ENCODE measurements at regions not wholly inside any gene's neighbourhood (a gene's known extent, or its start where the extent isn't known, plus 50 kb on each side); places are given as distances from the start of the nearest gene placed in this dataset.

DNA sequence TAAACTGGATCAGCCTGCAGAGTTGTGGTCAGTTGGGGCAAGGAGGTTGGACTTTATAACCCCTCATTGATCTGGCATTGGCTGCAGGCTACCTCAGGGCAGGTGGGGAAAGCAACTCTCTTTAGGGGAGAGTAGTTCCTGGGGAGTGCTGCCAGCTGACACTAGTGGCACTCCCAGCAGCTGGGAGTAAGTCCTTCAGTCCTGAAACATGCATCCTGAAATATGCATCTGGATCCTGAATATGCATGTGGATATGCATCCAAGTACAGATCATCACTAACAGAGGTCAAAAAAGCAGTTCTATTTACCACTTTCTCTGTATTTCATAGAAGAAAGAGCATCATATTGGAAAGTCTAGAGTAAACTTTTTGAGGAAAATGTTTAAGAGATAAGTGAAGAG, 350.8 kb downstream of the EPM2A start:
- intact Hi-C loops (cut with DNase I) = no loop called here
- DNase-seq (ENCODE audit: low spot score) = no peak

DNA sequence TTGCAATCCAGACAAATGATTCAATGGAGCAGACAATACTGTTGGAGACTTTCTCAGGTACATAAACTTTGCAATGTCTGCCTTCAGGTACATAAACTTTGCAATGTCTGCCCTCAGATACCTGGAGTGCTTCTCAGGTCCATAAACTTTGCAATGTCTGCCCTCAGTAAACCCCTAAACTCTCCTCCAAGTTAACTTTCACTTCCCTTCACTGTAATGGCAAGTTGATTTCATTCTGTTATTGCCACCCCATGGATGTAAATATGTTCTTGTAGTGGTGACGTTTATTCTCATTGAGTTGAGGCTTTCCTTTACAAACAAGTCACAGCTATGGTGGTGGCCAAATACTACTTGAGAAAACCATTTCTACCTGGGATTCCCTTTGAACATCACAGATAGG, 338.8 kb downstream of the EPM2A start:
- intact Hi-C loops (cut with DNase I) = no loop called here
- no peak for DNase-seq (ENCODE audit: low spot score)

DNA sequence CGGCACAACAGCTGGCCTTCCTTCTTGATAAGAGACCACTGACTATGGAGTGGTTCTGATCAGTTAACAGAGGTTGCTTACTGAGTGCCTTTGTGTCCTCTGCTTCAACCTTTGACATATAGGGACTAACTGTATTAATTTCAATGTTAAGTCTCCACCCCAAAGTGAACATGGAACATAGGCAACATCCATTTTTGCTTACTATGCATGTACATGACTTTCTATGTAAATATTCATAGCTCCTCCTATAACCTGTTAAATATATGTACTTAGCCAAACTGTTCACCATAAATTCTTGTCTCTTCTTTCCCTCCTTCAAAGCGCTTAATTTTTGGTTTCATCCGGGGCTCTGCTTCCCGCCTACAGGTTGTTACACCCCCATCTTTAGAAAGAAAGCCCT, 334.8 kb downstream of the EPM2A start:
- no peak for DNase-seq (ENCODE audit: low spot score)
- intact Hi-C loops (cut with DNase I) = no loop called here

DNA sequence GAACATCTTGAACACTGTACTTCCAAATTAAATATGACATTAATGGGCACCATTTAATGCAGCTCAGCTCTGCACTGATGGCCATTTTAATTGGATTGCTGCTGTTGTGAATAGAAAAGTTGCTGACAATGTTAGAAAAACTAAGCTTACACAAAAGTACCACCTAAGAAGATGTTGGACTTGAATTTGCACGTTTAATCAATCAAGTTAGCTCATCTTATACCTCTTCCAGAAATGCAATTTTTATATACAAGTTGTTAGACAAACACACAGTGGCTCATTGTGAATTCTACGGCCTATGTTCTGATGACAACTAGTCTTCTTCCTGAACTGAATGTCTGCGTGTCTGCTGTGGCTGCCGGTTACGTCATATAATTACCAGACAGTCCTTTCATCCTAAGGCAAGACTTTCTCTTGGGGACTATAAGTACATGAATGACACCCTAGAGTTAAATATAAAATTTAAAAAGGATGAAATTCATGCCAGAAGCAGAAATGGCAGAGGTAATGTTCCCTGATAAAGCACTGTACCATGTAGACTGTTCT, 330.2 kb downstream of the EPM2A start:
- no peak for DNase-seq (ENCODE audit: low spot score)
- intact Hi-C loops (cut with DNase I) = no loop called here

DNA sequence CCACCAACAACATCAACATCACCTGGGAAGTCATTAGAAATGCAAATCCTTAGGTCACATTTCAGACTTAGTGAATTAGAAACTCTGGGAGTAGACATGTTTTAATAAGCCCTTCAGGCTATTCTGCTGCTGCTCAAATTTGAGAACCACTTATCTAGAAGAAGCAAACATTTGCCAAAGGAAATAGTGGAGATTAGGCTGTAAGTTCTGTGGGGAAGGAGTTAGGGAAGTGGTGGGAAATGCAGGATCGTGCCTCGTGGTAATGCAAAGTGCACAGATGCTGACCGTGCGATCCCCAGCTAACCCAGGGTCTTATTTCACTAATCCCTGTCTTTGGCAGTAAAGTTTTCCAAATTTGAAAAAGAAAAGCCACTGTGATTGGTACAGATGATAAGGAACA, 328.5 kb downstream of the EPM2A start:
- intact Hi-C loops (cut with DNase I) = no loop called here
- no peak for DNase-seq (ENCODE audit: low spot score)

DNA sequence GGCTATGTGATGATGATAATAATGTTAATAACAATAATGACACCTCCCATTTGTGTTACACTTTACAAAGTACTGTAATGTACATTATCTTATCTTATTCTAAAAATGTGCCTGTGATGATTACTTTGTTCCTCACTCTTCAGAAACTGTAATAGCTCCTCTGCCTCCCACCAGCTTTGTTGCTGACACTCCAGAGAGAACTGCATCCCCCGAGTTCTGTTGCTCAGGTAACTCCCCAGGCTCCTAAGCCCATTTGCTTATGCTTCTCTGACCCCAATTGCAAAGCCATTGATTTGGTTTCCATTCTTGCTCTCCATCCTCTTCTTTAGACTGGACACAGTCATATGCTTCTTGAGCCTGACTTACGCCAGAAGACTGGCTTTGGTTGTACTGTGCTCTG, 319.7 kb downstream of the EPM2A start:
- intact Hi-C loops (cut with DNase I) = no loop called here
- no peak for DNase-seq (ENCODE audit: low spot score)

DNA sequence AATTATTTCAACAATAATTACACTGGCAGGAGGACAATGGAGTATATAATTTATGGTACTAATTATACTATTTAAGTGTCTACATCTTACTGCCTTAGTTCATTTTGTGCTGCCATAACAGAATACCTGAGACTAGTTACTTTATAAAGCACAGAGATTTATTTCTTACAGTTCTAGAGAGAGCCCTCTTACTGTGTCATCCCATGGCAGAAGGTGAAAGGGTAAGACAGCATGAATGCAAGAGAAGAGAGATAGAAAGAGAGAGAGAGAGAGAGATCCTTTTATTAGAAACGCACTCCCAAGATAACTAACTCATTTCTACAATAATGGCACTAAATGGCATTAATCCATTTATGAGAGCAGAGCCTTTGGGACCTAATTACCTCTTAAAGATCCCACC, 314.7 kb downstream of the EPM2A start:
- intact Hi-C loops (cut with DNase I) = no loop called here
- DNase-seq (ENCODE audit: low spot score) = no peak

DNA sequence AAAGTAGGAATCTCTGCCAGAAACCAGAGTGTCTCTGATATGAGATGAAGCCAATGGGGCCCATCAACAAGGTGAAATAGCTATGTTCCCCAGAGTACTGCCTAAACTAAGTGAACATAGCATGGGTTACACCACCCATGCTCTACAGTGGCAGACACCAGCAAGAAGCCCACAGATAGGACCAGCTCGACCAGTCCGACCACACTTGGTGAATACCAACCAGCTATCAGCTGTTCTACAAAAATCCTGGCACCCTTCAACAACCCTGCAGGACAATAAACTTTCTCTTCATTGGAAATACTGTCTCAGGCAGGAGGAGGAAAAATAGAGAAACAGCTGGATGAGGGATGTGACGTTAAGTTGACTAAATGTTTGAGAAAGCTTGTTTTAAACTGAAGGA, 311.4 kb downstream of the EPM2A start:
- DNase-seq (ENCODE audit: low spot score) = no peak
- intact Hi-C loops (cut with DNase I) = no loop called here

DNA sequence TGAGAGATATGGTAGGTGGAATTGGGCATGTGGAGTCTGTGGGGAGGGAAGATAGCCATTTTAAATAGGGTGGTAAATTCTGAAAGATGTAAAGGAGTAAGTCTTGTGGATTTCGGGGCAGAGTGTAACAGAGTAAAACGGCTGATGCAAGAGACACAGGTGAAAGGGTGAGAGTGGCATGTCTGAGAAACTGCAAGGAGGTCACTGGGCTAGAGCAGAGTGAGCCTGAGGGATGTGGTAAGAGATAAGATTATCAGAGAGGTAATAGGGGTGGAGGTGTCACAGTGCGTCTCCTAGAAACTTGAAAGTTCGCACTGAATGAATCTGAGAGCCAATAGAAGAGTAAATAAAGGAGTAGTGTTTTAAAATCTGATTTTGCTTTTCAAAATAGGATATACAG, 308.1 kb downstream of the EPM2A start:
- intact Hi-C loops (cut with DNase I) = no loop called here
- DNase-seq (ENCODE audit: low spot score) = no peak

DNA sequence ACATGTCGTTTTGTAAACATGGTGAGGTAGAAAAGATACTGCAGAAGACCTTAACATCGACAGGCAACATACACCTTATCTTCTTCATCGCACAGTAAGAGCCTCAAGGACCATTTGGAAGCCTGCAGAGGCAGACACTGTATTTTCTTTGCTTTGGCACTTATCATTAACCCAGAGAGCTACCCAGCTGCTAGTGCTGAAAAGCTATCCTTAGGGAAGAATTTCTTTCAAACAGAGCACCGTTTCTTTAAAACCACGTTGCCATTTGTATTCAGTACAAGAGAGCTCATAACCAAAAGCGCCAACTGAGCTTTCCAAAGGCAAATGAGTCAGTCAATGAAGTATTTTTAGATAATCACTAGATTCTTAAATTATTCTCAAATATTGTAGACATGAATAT, 306.6 kb downstream of the EPM2A start:
- intact Hi-C loops (cut with DNase I) = no loop called here

DNA sequence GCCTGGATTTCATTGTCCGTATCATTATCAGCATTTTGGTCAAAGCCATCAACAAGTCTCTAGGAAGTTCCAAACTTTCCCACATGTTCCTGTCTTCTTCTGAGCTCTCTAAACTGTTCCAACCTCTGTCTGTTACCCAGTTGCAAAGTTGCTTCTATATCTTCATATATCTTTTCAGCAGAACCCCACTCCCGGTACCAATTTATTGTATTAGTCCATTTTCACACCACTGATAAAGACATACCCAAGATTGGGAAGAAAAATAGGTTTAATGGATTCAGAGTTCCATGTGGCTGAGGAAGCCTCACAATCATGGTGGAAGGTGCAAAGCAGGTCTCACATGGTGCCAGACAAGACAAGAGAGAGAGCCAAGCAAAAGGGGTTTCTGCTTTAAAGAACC, 293.2 kb downstream of the EPM2A start:
- DNase-seq (ENCODE audit: low spot score) = no peak
- intact Hi-C loops (cut with DNase I) = no loop called here

More for the DNA sequence above, 306.6 kb downstream of the EPM2A start:
- DNase-seq (ENCODE audit: low spot score) = no peak

DNA sequence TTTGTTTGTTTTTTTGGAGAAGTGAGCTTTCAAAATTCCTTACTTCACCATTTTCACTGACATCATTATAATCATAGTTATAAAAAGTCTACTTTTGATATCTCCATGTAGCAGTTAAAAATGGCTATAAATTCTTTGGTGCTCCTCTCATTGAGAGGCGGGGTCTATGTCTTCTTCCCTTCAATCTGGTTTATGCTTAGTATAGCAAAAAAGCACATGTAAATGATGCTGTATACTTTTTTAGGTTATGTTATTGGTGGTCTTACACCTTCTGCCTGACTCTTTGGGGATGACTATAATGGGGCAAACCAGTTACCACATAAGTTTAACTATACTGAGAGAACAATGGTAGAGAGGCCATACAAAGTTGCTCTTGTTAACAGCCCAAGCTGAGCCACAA, 289.6 kb downstream of the EPM2A start:
- intact Hi-C loops (cut with DNase I) = no loop called here
- no peak for DNase-seq (ENCODE audit: low spot score)

DNA sequence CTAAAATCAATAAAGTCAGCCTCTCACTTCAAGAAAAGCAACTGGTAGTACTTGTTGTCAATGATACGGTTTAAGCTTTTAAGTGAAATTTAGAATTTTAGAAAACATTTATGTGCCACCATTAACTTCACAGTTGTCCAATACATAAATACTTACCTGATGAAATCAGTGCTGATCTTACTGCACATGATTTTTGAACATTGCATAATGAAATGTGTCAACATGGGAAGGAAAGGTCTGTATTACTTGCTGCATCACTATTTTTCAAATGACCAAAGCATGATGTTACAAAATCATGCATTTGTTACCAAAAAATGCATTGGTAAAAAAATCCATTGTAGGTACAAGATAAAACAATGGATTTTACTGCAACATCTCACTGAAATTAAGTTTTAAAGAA, 284.3 kb downstream of the EPM2A start:
- intact Hi-C loops (cut with DNase I) = no loop called here
- DNase-seq (ENCODE audit: low spot score) = no peak

DNA sequence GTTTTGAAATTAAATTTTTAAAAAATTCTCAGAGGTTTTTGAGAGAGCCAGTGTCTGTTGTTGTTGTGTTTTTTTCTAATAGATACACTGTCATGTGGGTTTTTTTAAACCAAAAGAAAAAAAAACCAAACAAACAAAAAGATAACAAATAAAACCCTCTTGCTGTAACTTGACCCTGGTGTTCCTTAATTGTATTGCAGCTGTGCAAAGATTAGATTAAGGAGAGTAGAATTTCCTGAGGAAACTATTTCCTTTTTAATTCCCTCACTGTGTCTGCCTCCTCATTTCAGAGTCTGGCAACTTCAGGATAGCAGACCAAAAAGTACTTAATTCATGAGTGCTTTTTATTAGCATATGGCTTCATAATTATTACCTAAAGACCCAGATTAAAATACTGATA, 281.9 kb downstream of the EPM2A start:
- intact Hi-C loops (cut with DNase I) = no loop called here
- DNase-seq (ENCODE audit: low spot score) = no peak

DNA sequence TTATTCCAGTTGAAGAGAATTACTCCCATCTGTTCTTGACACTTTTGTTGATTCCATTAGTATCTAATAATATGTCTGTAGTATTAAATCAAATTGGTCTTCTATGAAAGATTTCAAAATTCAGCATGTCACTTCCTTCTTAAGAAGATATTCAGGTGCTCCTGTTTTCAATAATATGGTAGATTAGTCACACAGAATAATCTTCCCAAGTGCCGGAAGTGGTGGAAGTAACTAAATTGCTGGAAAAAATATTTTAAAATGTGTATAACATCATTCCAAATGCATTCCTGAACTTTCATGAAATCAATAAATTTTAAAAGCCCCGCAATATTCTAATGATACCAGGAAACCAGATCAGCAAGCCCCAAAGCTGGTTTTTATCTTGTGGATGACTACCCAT, 281.3 kb downstream of the EPM2A start:
- intact Hi-C loops (cut with DNase I) = no loop called here
- no peak for DNase-seq (ENCODE audit: low spot score)

DNA sequence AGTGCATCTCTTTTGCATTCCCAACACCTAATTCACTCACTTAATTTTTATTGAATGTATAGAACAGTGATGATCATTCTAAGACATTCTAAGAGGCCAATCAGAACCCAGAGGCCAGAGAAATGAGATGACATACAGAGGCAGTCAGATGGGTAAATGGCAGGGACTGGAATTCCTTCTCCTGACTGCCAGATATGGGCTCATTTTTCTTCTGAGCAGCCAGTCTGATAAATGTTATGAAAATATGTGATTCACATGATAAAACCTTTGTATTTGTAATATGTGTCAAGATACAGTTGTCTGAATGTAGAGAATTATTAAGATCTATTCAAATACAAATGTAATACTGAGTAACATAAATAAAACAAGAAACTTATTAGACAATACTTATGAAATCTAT, 277.8 kb downstream of the EPM2A start:
- DNase-seq (ENCODE audit: low spot score) = no peak
- intact Hi-C loops (cut with DNase I) = no loop called here

DNA sequence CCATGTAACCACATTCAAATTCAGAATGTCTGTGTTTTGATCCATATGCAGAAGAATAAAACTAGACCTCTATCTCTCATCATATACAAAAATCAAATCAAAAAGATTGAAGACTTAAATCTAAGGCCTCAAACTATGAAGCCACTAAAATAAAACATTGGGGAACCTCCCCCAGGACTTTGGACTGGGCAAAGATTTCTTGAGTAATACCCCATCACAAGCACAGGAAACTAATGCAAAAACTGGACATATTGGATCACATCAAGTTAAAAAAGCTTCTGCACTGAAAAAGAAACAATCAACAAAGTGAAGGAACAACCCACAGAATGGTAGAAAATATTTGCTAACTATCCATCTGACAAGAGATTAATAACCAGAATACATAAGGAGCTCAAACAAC, 266.8 kb downstream of the EPM2A start:
- no peak for DNase-seq (ENCODE audit: low spot score)
- intact Hi-C loops (cut with DNase I) = no loop called here

DNA sequence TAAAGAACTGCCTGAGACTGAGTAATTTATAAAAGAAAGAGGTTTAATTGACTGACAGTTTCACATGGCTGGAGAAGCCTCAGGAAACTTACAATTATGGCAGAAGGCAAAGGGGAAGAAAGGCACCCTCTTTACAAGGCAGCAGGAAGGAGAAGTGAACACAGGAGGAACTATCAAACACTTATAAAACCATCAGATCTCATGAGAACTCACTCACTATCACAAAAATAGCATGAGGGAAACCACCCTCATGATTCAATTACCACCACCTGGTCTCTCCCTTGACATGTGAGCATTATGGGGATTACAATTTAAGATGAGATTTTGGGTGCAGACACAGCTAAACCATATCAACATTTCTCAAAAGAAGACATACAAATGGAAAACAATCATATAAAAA, 266.3 kb downstream of the EPM2A start:
- no peak for DNase-seq (ENCODE audit: low spot score)
- intact Hi-C loops (cut with DNase I) = no loop called here

DNA sequence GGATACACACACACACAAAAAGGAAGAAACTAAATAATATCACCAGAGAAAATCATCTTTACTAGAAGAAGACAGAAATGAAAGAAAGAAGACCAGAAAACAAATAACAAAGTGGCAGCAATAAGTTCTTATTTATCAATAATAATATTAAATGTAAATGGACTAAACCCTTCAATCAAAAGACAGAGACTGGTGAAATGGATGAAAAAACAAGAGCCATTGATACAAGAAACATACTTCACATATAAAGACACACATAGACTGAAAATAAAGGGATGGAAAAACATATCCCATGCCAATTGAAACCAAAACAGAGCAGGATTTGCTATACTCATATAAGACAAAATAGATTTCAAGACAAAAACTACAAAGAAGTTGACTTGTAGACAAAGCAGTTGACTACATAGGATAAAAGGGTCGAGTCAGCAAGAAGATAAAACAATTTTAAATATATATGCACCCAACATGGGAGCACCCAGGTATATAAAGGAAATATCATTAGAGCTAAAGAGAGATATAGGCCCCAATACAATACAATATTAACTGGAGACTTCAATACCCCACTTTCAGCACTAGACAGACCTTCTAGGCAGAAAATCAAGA, 259.4 kb downstream of the EPM2A start:
- intact Hi-C loops (cut with DNase I) = no loop called here
- DNase-seq (ENCODE audit: low spot score) = no peak

DNA sequence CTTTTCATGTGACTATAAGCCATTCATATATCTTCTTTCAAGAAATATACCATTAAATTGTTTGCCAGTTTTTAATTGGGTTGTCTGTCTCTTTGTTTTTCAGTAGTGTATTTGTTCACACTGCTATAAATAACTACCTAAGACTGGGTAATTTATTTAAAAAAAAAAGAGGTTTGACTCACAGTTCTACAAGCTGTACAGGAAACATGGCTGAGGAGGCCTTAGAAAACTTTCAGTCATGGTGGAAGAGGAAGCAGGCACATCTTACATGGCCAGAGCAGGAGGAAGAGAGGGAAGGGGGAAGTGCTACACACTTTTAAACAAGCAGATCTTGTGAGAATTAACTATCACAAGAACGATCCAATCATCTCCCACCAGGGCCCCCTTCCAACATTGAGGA, 255.3 kb downstream of the EPM2A start:
- intact Hi-C loops (cut with DNase I) = no loop called here
- no peak for DNase-seq (ENCODE audit: low spot score)

DNA sequence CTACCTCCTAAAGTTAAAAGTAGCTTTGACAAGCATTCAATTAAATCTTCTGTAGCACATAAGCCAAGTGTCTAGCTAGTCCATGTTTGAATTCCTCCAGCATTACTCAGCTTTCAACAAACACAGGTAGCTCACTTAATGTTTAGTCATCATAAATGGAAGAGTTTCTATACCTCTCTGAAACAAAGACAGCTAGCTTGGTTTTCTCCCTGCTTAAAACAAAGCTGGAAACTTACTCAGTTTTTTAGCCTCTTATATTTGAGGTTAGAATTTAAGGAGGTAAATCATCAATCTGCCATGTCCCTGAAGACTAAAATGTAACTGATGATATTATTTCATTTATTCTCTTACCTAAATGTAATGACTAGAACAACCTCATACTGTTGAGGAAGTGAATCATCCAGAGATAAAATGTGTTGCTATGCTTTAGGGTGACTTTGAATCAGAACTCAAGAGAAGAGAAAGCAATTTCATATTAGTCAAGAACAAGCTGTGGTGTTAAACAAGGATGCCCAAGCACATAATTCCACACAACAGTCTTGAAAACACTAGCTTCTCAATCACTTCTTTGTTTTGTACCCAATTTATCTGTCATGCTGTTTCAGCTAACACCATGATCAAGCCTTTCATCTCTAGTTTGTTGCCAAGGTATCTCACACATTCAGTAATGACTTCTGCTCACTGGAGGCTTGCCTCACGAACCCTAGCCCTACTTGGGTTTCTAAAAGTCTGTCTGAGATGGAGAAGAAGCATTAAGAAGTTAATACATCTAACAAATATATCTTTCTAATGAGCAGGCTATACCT, 251.9 kb downstream of the EPM2A start:
- intact Hi-C loops (cut with DNase I) = no loop called here
- no peak for DNase-seq (ENCODE audit: low spot score)
